Middle frontal gyrus (tissue), 1 donor: ENCODE measurements at regions not wholly inside any gene's neighbourhood (a gene's known extent, or its start where the extent isn't known, plus 50 kb on each side); places are given as distances from the start of the nearest gene placed in this dataset.

Experiments
- DNase-seq: peaks from one replicate; pipeline ENCODE4 v3.0.0-alpha.2; 2015; ENCODE audit warnings: low spot score; ENCODE audit errors: extremely low spot score

GRCh38 chr12:77777274-77777673, 53.4 kb upstream of the NAV3 start:
- DNase-seq = no peak

GRCh38 chr12:77774761-77775160, 55.9 kb upstream of the NAV3 start:
- DNase-seq = no peak

- no peak for DNase-seq
These were observed 57.9 kb upstream of the NAV3 start for GRCh38 chr12:77772676-77773298.

- no peak for DNase-seq
These were observed 62.1 kb upstream of the NAV3 start for GRCh38 chr12:77768558-77768957.

- no peak for DNase-seq
These were observed 62.8 kb upstream of the NAV3 start for GRCh38 chr12:77767756-77768343.

GRCh38 chr12:77767335-77767734, 63.4 kb upstream of the NAV3 start:
- no peak for DNase-seq

GRCh38 chr12:77766224-77766623, 64.5 kb upstream of the NAV3 start:
- no peak for DNase-seq

- no peak for DNase-seq
These were observed 69.4 kb upstream of the NAV3 start for GRCh38 chr12:77761286-77761685.

- DNase-seq = no peak
These were observed 70.2 kb upstream of the NAV3 start for GRCh38 chr12:77760271-77761025.

GRCh38 chr12:77754086-77754485, 76.6 kb upstream of the NAV3 start:
- DNase-seq = no peak

- DNase-seq = no peak
These were observed 78.8 kb upstream of the NAV3 start for GRCh38 chr12:77751939-77752338.

- no peak for DNase-seq
These were observed 84.6 kb upstream of the NAV3 start for GRCh38 chr12:77746096-77746495.

- no peak for DNase-seq
These were observed 85.1 kb upstream of the NAV3 start for GRCh38 chr12:77745624-77746023.

GRCh38 chr12:77742631-77743030, 88.1 kb upstream of the NAV3 start:
- no peak for DNase-seq

GRCh38 chr12:77741974-77742517, 88.6 kb upstream of the NAV3 start:
- DNase-seq = no peak

GRCh38 chr12:77736219-77736965, 94.3 kb upstream of the NAV3 start:
- no peak for DNase-seq

- no peak for DNase-seq
These were observed 96.3 kb upstream of the NAV3 start for GRCh38 chr12:77734214-77734883.

GRCh38 chr12:77728018-77728417, 102.7 kb upstream of the NAV3 start:
- no peak for DNase-seq

- no peak for DNase-seq
These were observed 103.2 kb upstream of the NAV3 start for GRCh38 chr12:77727442-77728001.

- no peak for DNase-seq
These were observed 105.1 kb upstream of the NAV3 start for GRCh38 chr12:77725611-77726010.
